Esophagus squamous epithelium (tissue), 5 donors: ENCODE measurements at regions not wholly inside any gene's neighbourhood (a gene's known extent, or its start where the extent isn't known, plus 50 kb on each side); places are given as distances from the start of the nearest gene placed in this dataset.

ENCODE experiments used
- DNase-seq: peaks from one replicate; lab custom pipeline; 2025; lab: John Stamatoyannopoulos, UW
- H3K27ac ChIP-seq, 4 donors: fragments of 200-600 bp; sonication (generic); one replicate each; pipeline ENCODE4 v1.5.1; 2016 to 2019; ENCODE audit warnings: mild to moderate bottlenecking in 1 of 4
- H3K27me3 ChIP-seq, 4 donors: fragments of 200-600 bp; sonication (generic); 1 replicate in 3 of 4; 2 replicates in 1 of 4; pipeline versions ENCODE4 v1.5.1 to v1.6.0; 2017 to 2021; ENCODE audit warnings: antibody characterized with exemption in 1 of 4
- H3K36me3 ChIP-seq, 3 donors: fragments of 200-600 bp; sonication (generic); one replicate each; pipeline ENCODE4 v1.5.1; 2016 to 2019
- H3K4me1 ChIP-seq, 3 donors: fragments of 200-600 bp; sonication (generic); one replicate each; pipeline ENCODE4 v1.5.1; 2017 to 2019
- H3K4me3 ChIP-seq, 4 donors: fragments of 200-600 bp; sonication (generic); 1 replicate in 3 of 4; 2 replicates in 1 of 4; pipeline ENCODE4 v1.5.1; 2016 to 2019; ENCODE audit warnings: mild to moderate bottlenecking in 2 of 4, moderate library complexity in 1 of 4
- H3K9me3 ChIP-seq, 3 donors: fragments of 200-600 bp; sonication (generic); one replicate each; pipeline ENCODE4 v1.5.1; 2016 to 2019
- POLR2A ChIP-seq, 4 donors: fragments of 450-650 bp; IDR thresholded peaks; one replicate each; pipeline ENCODE4 v1.6.1; 2017; ENCODE audit warnings: antibody characterized with exemption in 4 of 4, mild to moderate bottlenecking in 4 of 4, moderate library complexity in 3 of 4
- WGBS, 2 donors: methylation state at CpG; one replicate each; pipeline ENCODE4 v1.1.5; 2018; 5-methylcytosine and 5-hydroxymethylcytosine counted together
- intact Hi-C: fragments of 100-400 bp; cut with DNase I; formaldehyde crosslinking; loops from one replicate; pipeline ENCODE4 v1.15.0; 2022
- TF ChIP-seq, protein P1 (sequence below), 6 experiments: fragments of 450-650 bp in 4 of 6; fragments of 200-600 bp in 2 of 6; sonication (generic) in 2 of 6; IDR thresholded peaks; one replicate each; pipeline ENCODE4 v1.5.1; 2016 to 2019; ENCODE audit warnings: antibody characterized with exemption in 6 of 6, mild to moderate bottlenecking in 4 of 6, moderate library complexity in 4 of 6
- donor health status: DM: yes; HTN: yes; CAD: no.

DNA sequence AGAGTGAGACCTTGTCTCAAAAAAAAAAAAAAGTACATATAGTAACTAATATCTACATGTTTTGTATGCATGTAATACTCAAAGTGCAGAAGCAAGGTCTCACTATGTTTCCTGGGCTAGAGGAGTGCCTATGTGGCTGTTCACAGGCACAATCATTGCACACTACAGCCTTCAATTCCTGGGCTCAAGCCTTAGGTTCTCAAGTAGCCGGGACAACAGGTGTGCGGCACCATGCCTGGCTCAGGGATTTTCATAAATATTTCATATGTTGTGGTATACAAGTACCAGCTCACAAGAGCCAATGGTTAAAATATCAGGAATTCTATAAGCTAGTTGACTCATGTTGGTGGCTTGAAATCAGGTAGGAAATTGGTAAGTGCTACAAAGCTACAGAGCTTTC is 94.8 kb downstream of the LARP7 start:
- Histone ChIP-seq H3K27ac (no peak overlapping the region), H3K4me1 (no peaks in the 10 kb centered on the region), H3K36me3 (no peaks in the 10 kb centered on the region), H3K27me3 (no peaks in the 10 kb centered on the region), H3K4me3 (no peak overlapping the region), H3K9me3 (no peaks in the 10 kb centered on the region)
- no peak for TF ChIP-seq POLR2A (IDR thresholded peaks at IDR 0.05)
- TF ChIP-seq, protein P1, sequence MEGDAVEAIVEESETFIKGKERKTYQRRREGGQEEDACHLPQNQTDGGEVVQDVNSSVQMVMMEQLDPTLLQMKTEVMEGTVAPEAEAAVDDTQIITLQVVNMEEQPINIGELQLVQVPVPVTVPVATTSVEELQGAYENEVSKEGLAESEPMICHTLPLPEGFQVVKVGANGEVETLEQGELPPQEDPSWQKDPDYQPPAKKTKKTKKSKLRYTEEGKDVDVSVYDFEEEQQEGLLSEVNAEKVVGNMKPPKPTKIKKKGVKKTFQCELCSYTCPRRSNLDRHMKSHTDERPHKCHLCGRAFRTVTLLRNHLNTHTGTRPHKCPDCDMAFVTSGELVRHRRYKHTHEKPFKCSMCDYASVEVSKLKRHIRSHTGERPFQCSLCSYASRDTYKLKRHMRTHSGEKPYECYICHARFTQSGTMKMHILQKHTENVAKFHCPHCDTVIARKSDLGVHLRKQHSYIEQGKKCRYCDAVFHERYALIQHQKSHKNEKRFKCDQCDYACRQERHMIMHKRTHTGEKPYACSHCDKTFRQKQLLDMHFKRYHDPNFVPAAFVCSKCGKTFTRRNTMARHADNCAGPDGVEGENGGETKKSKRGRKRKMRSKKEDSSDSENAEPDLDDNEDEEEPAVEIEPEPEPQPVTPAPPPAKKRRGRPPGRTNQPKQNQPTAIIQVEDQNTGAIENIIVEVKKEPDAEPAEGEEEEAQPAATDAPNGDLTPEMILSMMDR (IDR thresholded peaks at IDR 0.05): no peak
- no peak for DNase-seq
- 82 to 90% methylated on average over 2 of the region's 2 CpGs for WGBS, 2 donors
- intact Hi-C loops: no loop called here

DNA sequence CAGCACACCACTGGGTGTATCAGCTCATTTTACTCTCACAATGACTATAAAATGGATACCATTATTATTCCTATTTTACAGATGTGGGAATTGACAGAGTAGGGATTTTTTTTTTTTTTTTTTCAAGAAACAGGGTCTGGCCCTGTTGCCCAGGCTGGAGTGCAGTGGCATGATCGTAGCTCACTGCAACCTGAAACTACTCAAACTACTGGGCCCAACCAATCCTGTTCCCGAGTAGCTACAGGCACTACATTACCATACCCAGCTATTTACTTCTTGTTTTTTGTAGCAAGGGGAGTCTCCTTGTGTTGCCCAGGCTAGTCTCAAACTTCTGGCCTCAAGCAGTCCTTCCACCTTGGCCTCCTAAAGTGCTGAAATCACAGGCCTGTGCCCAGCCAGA is 95.2 kb downstream of the LARP7 start:
- WGBS, 2 donors: 78 to 84% methylated on average over 2 of the region's 2 CpGs
- intact Hi-C loops: no loop called here
- TF ChIP-seq, protein P1 (IDR thresholded peaks at IDR 0.05): no peak
- TF ChIP-seq POLR2A (IDR thresholded peaks at IDR 0.05): no peak
- Histone ChIP-seq H3K4me3 (no peak overlapping the region), H3K4me1 (no peaks in the 10 kb centered on the region), H3K27me3 (no peaks in the 10 kb centered on the region), H3K27ac (no peak overlapping the region), H3K36me3 (no peaks in the 10 kb centered on the region), H3K9me3 (no peaks in the 10 kb centered on the region)
- no peak for DNase-seq

DNA sequence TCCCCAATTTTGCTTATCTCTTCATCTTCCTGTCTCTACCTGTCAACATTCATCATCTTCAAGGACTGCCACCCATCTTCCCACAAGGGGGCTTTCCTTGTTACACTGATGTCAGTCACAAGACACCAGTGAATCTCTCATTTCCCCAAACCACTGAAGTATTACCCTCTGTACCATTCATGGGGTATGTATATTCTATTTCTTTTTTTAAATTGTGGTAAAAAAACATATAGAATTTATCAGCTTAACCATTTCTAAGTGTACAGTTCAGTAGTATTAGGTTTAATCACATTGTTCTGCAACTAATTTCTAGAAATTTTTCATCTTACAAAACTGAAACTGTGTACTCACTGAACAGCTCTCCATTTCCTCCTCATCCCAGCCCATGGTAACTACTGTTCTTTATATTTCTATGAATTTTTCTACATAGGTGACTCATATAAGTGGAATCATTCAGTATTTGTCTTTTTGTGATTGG is 98.6 kb downstream of the LARP7 start:
- no peaks in the 10 kb centered on the region for H3K27me3 ChIP-seq
- intact Hi-C loops: no loop called here
- DNase-seq: no peak
- no peak overlapping the region for H3K27ac ChIP-seq
- no peaks in the 10 kb centered on the region for H3K4me1 ChIP-seq
- H3K9me3 ChIP-seq: no peaks in the 10 kb centered on the region
- H3K4me3 ChIP-seq: no peak overlapping the region
- no peaks in the 10 kb centered on the region for H3K36me3 ChIP-seq
- no peak for TF ChIP-seq POLR2A (IDR thresholded peaks at IDR 0.05)
- TF ChIP-seq, protein P1 (IDR thresholded peaks at IDR 0.05): no peak

DNA sequence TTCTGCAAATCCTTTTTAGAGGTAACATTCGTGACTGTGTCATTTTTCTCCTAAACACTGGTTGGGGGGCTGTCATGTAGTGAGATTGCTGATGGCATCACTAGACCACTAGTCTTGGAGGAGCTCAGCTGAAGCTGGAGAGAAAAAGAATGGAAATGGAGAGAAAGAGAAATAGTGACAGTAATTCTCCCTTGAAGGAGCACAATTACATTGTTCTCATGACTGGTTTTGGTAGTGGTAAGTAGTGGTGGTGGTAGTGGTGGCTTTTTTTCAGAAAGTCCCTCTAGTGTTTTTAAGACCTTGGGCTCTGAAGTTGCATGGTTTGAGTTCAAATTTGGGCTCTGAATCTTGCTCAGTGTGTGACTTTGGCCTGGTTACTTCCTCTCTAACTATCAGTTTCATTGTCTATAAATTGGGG is 99.8 kb downstream of the LARP7 start:
- DNase-seq: no peak
- intact Hi-C loops: no loop called here
- Histone ChIP-seq H3K9me3 (no peaks in the 10 kb centered on the region), H3K36me3 (no peaks in the 10 kb centered on the region), H3K27me3 (no peaks in the 10 kb centered on the region), H3K4me3 (no peak overlapping the region), H3K4me1 (no peaks in the 10 kb centered on the region), H3K27ac (no peak overlapping the region)
- TF ChIP-seq, protein P1 (IDR thresholded peaks at IDR 0.05): no peak
- TF ChIP-seq POLR2A (IDR thresholded peaks at IDR 0.05): no peak
- 42 to 75% methylated on average over 1 of the region's 1 CpG for WGBS, 2 donors

DNA sequence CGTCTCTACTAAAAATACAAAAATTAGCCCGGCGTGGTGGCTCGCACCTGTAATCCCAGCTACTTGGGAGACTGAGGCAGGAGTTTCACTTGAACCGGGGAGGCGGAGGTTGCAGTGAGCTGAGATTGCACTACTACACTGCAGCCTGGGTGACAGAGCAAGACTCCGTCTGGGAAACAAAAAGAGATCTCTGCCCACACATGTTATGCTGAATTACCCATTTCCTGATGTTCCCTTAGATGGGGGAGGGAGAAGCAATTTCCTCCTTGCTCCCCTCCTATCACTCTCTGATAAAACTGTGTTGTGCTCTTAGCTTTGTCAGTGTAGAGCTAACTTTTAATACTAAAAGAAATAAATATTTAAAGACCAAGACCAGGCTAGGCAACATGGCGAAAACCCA is 102.5 kb downstream of the LARP7 start:
- TF ChIP-seq POLR2A (IDR thresholded peaks at IDR 0.05): no peak
- TF ChIP-seq, protein P1 (IDR thresholded peaks at IDR 0.05): no peak
- intact Hi-C loops: no loop called here
- no peaks in the 10 kb centered on the region for H3K36me3 ChIP-seq
- no peak overlapping the region for H3K27ac ChIP-seq
- WGBS, 2 donors: 72 to 74% methylated on average over 8 of the region's 8 CpGs
- H3K4me3 ChIP-seq: no peak overlapping the region
- no peaks in the 10 kb centered on the region for H3K9me3 ChIP-seq
- DNase-seq: no peak
- H3K27me3 ChIP-seq: no peaks in the 10 kb centered on the region
- H3K4me1 ChIP-seq: no peaks in the 10 kb centered on the region
